ENCODE measurements at regions not wholly inside any gene's neighbourhood (a gene's known extent, or its start where the extent isn't known, plus 50 kb on each side); places are given as distances from the start of the nearest gene placed in this dataset.

GRCh38 chr2:193409951-193410350 lies 1215.2 kb upstream of the TMEFF2 start (continued):
- TF ChIP-seq, protein P1, sequence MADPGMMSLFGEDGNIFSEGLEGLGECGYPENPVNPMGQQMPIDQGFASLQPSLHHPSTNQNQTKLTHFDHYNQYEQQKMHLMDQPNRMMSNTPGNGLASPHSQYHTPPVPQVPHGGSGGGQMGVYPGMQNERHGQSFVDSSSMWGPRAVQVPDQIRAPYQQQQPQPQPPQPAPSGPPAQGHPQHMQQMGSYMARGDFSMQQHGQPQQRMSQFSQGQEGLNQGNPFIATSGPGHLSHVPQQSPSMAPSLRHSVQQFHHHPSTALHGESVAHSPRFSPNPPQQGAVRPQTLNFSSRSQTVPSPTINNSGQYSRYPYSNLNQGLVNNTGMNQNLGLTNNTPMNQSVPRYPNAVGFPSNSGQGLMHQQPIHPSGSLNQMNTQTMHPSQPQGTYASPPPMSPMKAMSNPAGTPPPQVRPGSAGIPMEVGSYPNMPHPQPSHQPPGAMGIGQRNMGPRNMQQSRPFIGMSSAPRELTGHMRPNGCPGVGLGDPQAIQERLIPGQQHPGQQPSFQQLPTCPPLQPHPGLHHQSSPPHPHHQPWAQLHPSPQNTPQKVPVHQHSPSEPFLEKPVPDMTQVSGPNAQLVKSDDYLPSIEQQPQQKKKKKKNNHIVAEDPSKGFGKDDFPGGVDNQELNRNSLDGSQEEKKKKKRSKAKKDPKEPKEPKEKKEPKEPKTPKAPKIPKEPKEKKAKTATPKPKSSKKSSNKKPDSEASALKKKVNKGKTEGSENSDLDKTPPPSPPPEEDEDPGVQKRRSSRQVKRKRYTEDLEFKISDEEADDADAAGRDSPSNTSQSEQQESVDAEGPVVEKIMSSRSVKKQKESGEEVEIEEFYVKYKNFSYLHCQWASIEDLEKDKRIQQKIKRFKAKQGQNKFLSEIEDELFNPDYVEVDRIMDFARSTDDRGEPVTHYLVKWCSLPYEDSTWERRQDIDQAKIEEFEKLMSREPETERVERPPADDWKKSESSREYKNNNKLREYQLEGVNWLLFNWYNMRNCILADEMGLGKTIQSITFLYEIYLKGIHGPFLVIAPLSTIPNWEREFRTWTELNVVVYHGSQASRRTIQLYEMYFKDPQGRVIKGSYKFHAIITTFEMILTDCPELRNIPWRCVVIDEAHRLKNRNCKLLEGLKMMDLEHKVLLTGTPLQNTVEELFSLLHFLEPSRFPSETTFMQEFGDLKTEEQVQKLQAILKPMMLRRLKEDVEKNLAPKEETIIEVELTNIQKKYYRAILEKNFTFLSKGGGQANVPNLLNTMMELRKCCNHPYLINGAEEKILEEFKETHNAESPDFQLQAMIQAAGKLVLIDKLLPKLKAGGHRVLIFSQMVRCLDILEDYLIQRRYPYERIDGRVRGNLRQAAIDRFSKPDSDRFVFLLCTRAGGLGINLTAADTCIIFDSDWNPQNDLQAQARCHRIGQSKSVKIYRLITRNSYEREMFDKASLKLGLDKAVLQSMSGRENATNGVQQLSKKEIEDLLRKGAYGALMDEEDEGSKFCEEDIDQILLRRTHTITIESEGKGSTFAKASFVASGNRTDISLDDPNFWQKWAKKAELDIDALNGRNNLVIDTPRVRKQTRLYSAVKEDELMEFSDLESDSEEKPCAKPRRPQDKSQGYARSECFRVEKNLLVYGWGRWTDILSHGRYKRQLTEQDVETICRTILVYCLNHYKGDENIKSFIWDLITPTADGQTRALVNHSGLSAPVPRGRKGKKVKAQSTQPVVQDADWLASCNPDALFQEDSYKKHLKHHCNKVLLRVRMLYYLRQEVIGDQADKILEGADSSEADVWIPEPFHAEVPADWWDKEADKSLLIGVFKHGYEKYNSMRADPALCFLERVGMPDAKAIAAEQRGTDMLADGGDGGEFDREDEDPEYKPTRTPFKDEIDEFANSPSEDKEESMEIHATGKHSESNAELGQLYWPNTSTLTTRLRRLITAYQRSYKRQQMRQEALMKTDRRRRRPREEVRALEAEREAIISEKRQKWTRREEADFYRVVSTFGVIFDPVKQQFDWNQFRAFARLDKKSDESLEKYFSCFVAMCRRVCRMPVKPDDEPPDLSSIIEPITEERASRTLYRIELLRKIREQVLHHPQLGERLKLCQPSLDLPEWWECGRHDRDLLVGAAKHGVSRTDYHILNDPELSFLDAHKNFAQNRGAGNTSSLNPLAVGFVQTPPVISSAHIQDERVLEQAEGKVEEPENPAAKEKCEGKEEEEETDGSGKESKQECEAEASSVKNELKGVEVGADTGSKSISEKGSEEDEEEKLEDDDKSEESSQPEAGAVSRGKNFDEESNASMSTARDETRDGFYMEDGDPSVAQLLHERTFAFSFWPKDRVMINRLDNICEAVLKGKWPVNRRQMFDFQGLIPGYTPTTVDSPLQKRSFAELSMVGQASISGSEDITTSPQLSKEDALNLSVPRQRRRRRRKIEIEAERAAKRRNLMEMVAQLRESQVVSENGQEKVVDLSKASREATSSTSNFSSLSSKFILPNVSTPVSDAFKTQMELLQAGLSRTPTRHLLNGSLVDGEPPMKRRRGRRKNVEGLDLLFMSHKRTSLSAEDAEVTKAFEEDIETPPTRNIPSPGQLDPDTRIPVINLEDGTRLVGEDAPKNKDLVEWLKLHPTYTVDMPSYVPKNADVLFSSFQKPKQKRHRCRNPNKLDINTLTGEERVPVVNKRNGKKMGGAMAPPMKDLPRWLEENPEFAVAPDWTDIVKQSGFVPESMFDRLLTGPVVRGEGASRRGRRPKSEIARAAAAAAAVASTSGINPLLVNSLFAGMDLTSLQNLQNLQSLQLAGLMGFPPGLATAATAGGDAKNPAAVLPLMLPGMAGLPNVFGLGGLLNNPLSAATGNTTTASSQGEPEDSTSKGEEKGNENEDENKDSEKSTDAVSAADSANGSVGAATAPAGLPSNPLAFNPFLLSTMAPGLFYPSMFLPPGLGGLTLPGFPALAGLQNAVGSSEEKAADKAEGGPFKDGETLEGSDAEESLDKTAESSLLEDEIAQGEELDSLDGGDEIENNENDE (IDR thresholded peaks at IDR 0.05; ENCODE audit: insufficient replicate concordance, low read length), result no peak
- TF ChIP-seq KDM5A (IDR thresholded peaks at IDR 0.05; ENCODE audit: low read length) (no peak), EZH2 (IDR thresholded peaks at IDR 0.05; ENCODE audit: low read depth, low read length, severe bottlenecking) (no peak), CTBP2 (IDR thresholded peaks at IDR 0.05; ENCODE audit: borderline replicate concordance, insufficient read depth, insufficient read length, low read length) (no peak), RAD21 (IDR thresholded peaks at IDR 0.05 in 1 of 2, conservative IDR thresholded peaks at IDR 0.05 in 1 of 2; ENCODE audit: low read depth in 2 of 2, low read length in 2 of 2) (no peak), BACH1 (IDR thresholded peaks at IDR 0.05; ENCODE audit: low read length) (no peak), SIN3A (conservative IDR thresholded peaks at IDR 0.05 in 1 of 2, IDR thresholded peaks at IDR 0.05 in 1 of 2; ENCODE audit: low read depth in 1 of 2, low read length in 2 of 2) (no peak), TEAD4 (IDR thresholded peaks at IDR 0.05; ENCODE audit: low read depth, low read length) (no peak), BRCA1 (IDR thresholded peaks at IDR 0.05; ENCODE audit: low read depth, low read length) (no peak), POLR2A (IDR thresholded peaks at IDR 0.05; ENCODE audit: control extremely low read depth in 1 of 2, low read depth in 2 of 2, low read length in 2 of 2) (no peak), GABPA (IDR thresholded peaks at IDR 0.05; ENCODE audit: borderline replicate concordance, insufficient read depth, low read length) (no peak)
- TF ChIP-seq, protein P2, sequence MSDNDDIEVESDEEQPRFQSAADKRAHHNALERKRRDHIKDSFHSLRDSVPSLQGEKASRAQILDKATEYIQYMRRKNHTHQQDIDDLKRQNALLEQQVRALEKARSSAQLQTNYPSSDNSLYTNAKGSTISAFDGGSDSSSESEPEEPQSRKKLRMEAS (IDR thresholded peaks at IDR 0.05), result no peak
